NCI-H2227 treated with DMSO at 0.1 percent for 48 hours (cell line): ENCODE measurements at regions not wholly inside any gene's neighbourhood (a gene's known extent, or its start where the extent isn't known, plus 50 kb on each side); places are given as distances from the start of the nearest gene placed in this dataset.

ENCODE experiments used
- DNase-seq: peaks from one replicate; lab custom pipeline; 2025; lab: John Stamatoyannopoulos, UW

GRCh38 chr1:209063767-209064659 lies 519.5 kb upstream of the CAMK1G start:
- DNase-seq: peak; percentile 6

- DNase-seq: peak; percentile 13
These were observed 518.4 kb upstream of the CAMK1G start for GRCh38 chr1:209064850-209065706.

- no peak for DNase-seq
These were observed 511.0 kb upstream of the CAMK1G start for GRCh38 chr1:209072481-209072880.

- no peak for DNase-seq
These were observed 509.6 kb upstream of the CAMK1G start for GRCh38 chr1:209073879-209074278.

- no peak for DNase-seq
These were observed 508.8 kb upstream of the CAMK1G start for GRCh38 chr1:209074575-209075250.

GRCh38 chr1:209076688-209077087 lies 506.8 kb upstream of the CAMK1G start:
- no peak for DNase-seq

- no peak for DNase-seq
These were observed 503.2 kb upstream of the CAMK1G start for GRCh38 chr1:209080170-209080781.

- no peak for DNase-seq
These were observed 496.9 kb upstream of the CAMK1G start for GRCh38 chr1:209086486-209087192.

- no peak for DNase-seq
These were observed 489.1 kb upstream of the CAMK1G start for GRCh38 chr1:209094384-209094783.

GRCh38 chr1:209095627-209096595 lies 487.6 kb upstream of the CAMK1G start:
- no peak for DNase-seq

GRCh38 chr1:209100460-209100859 lies 483.1 kb upstream of the CAMK1G start:
- DNase-seq: no peak

GRCh38 chr1:209101106-209101505 lies 482.4 kb upstream of the CAMK1G start:
- DNase-seq: no peak

GRCh38 chr1:209102120-209102519 lies 481.4 kb upstream of the CAMK1G start:
- no peak for DNase-seq

- DNase-seq: no peak
These were observed 481.0 kb upstream of the CAMK1G start for GRCh38 chr1:209102531-209102930.

GRCh38 chr1:209103092-209103491 lies 480.4 kb upstream of the CAMK1G start:
- DNase-seq: no peak

- DNase-seq: no peak
These were observed 478.9 kb upstream of the CAMK1G start for GRCh38 chr1:209104646-209105045.

GRCh38 chr1:209105701-209106100 lies 477.8 kb upstream of the CAMK1G start:
- DNase-seq: no peak

- DNase-seq: no peak
These were observed 477.2 kb upstream of the CAMK1G start for GRCh38 chr1:209106237-209106741.

GRCh38 chr1:209106861-209107260 lies 476.7 kb upstream of the CAMK1G start:
- DNase-seq: no peak

- DNase-seq: no peak
These were observed 476.0 kb upstream of the CAMK1G start for GRCh38 chr1:209107535-209107934.
